SK-N-SH treated with all-trans-retinoic acid at 6 μM for 48 hours (cell line): ENCODE measurements at regions not wholly inside any gene's neighbourhood (a gene's known extent, or its start where the extent isn't known, plus 50 kb on each side); places are given as distances from the start of the nearest gene placed in this dataset.

Experiments
- ATAC-seq: fragments of 200-7000 bp; cut with Tn5 transposase; 3 replicates; pipeline ENCODE4 v1.9.1; 2020; ENCODE audit warnings: mild to moderate bottlenecking, moderate library complexity
- ARNTL ChIP-seq: fragments of 450-650 bp; formaldehyde crosslinking; IDR thresholded peaks from 2 replicates; pipeline ENCODE4 v1.5.0; 2020; ENCODE audit warnings: low read depth, mild to moderate bottlenecking, moderate library complexity, borderline replicate concordance
- BACH2 ChIP-seq: fragments of 250-450 bp; sonication (Bioruptor Pico); IDR thresholded peaks from 2 replicates; pipeline ENCODE4 v1.9.0; 2021; ENCODE audit warnings: mild to moderate bottlenecking, borderline replicate concordance
- CSDC2 ChIP-seq: fragments of 250-450 bp; sonication (Bioruptor Pico); IDR thresholded peaks from 2 replicates; pipeline ENCODE4 v1.5.0; 2020; ENCODE audit warnings: mild to moderate bottlenecking, moderate library complexity
- GLIS3 ChIP-seq: fragments of 250-450 bp; sonication (Bioruptor Pico); IDR thresholded peaks from 2 replicates; pipeline ENCODE4 v1.5.0; 2020; ENCODE audit warnings: mild to moderate bottlenecking, moderate library complexity
- ISL1 ChIP-seq: fragments of 250-450 bp; sonication (Bioruptor Pico); IDR thresholded peaks from 2 replicates; pipeline ENCODE4 v2.1.2; 2022; ENCODE audit warnings: mild to moderate bottlenecking, moderate library complexity
- OSR1 ChIP-seq: fragments of 250-450 bp; sonication (Bioruptor Pico); IDR thresholded peaks from 2 replicates; pipeline ENCODE4 v1.8.0; 2022; ENCODE audit warnings: moderate library complexity, mild to moderate bottlenecking, inconsistent platforms
- PPARA ChIP-seq: fragments of 250-450 bp; sonication (Bioruptor Pico); IDR thresholded peaks from 2 replicates; pipeline ENCODE4 v1.5.0; 2020; ENCODE audit warnings: mild to moderate bottlenecking, borderline replicate concordance
- RARB ChIP-seq: fragments of 250-450 bp; sonication (Bioruptor Pico); IDR thresholded peaks from 2 replicates; pipeline ENCODE4 v1.8.0; 2021; ENCODE audit warnings: mild to moderate bottlenecking, moderate library complexity
- SNAI2 ChIP-seq: fragments of 250-450 bp; sonication (Bioruptor Pico); IDR thresholded peaks from 2 replicates; pipeline ENCODE4 v1.5.0; 2020; ENCODE audit warnings: mild to moderate bottlenecking, moderate library complexity
- TCF4 ChIP-seq: fragments of 250-450 bp; sonication (Bioruptor Pico); IDR thresholded peaks from 2 replicates; pipeline ENCODE4 v1.8.0; 2021; ENCODE audit warnings: mild to moderate bottlenecking, moderate library complexity, borderline replicate concordance
- TOX ChIP-seq: fragments of 250-450 bp; sonication (Bioruptor Pico); IDR thresholded peaks from 2 replicates; pipeline ENCODE4 v1.8.0; 2021; ENCODE audit warnings: mild to moderate bottlenecking, moderate library complexity, borderline replicate concordance
- ZFP3 ChIP-seq: fragments of 250-450 bp; sonication (Bioruptor Pico); IDR thresholded peaks from 2 replicates; pipeline ENCODE4 v1.5.0; 2020; ENCODE audit warnings: mild to moderate bottlenecking, moderate library complexity
- ZFP30 ChIP-seq: fragments of 450-650 bp; formaldehyde crosslinking; IDR thresholded peaks from 2 replicates; pipeline ENCODE4 v1.5.0; 2022; ENCODE audit warnings: mild to moderate bottlenecking, moderate library complexity
- ZNF565 ChIP-seq: fragments of 450-650 bp; formaldehyde crosslinking; conservative IDR thresholded peaks from 2 replicates; pipeline ENCODE4 v1.5.0; 2020; ENCODE audit warnings: low read depth, mild to moderate bottlenecking, moderate library complexity
- ZNF70 ChIP-seq: fragments of 450-650 bp; formaldehyde crosslinking; IDR thresholded peaks from 2 replicates; pipeline ENCODE4 v1.5.0; 2020; ENCODE audit warnings: mild to moderate bottlenecking, moderate library complexity
- ZNF8 ChIP-seq: fragments of 450-650 bp; formaldehyde crosslinking; IDR thresholded peaks from 2 replicates; pipeline ENCODE4 v1.5.0; 2020; ENCODE audit warnings: mild to moderate bottlenecking, moderate library complexity
- TF ChIP-seq, protein P1 (sequence below): fragments of 250-450 bp; sonication (Bioruptor Pico); IDR thresholded peaks from 2 replicates; pipeline ENCODE4 v1.8.0; 2020; ENCODE audit warnings: mild to moderate bottlenecking, moderate library complexity, borderline replicate concordance
- TF ChIP-seq, protein P2 (sequence below): fragments of 250-450 bp; sonication (Bioruptor Pico); IDR thresholded peaks from 2 replicates; pipeline ENCODE4 v1.5.1; 2021; ENCODE audit warnings: mild to moderate bottlenecking, moderate library complexity
- TF ChIP-seq, protein P3 (sequence below): fragments of 250-450 bp; sonication (Bioruptor Pico); IDR thresholded peaks from 2 replicates; pipeline ENCODE4 v1.5.0; 2020; ENCODE audit warnings: mild to moderate bottlenecking, moderate library complexity
- TF ChIP-seq, protein P4 (sequence below): fragments of 250-450 bp; sonication (Bioruptor Pico); IDR thresholded peaks from 2 replicates; pipeline ENCODE4 v1.8.0; 2021; ENCODE audit warnings: low read depth, mild to moderate bottlenecking, moderate library complexity, borderline replicate concordance

DNA sequence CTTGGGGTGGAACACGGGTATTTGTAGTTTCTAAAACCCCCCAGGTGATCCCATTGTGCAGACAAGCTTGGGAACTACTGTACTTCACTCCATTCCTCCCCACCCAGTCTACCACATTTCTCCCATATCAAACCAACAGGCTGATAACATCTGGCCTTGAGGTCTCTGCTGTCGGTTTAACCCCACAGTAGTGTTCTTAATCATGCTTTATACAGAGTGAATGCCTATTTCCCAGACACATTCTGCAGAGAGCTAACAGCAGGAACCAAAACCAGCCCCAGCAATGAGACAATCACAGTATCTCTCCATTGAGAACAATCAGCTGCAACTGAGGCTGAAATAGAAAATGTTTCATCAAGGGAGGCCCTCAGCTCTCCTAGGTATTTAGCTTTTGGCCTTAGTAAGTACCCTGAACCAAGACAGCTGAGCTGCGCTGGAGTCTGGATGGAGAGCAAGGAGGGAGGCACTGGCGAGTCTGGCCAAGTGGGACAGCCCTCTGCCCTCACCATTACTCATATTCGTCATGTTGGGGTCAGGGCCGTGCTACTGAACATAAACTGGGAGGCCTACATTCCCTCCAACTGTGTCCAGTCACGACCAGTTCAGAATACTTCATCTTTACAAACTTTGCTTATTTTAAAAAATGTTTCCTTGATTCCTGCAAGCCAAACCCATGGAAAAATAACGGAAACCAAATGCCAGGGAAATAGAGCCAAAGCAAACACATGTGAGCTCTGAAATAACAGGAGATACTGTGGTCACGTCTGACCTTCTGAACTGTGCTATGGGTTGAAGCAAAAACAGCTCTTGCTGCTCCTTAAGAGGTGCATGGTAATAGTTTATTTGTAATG is 81.0 kb downstream of the CCDC34 start:
- no peak for TF ChIP-seq GLIS3 (CRISPR knock-in tag)
- TF ChIP-seq RARB = no peak
- TF ChIP-seq ZNF70 (CRISPR knock-in tag) = no peak
- TF ChIP-seq BACH2 (CRISPR knock-in tag) = no peak
- TF ChIP-seq, all 23 proteins: peak for 0
- ATAC-seq = peak; percentile 80

DNA sequence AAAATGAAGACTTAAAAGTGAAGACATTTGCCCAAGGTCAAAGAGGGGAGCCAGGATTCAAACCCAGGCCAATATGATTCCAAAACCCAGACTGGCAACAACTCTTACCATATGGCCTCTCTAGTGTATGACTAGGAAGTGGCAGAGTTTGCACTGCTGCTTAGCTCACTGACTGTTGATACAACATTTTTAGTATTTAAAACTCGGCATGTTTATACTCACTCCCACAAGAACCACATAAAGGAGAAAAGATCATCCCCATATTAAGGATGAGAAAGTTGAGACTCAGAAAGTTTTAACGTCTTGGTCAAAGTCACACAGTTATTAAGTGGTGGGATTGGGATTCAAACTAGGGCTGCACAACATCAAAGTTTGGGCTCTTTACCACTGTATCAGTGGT is 81.7 kb downstream of the CCDC34 start:
- ATAC-seq = no peak
- TF ChIP-seq, protein P1, sequence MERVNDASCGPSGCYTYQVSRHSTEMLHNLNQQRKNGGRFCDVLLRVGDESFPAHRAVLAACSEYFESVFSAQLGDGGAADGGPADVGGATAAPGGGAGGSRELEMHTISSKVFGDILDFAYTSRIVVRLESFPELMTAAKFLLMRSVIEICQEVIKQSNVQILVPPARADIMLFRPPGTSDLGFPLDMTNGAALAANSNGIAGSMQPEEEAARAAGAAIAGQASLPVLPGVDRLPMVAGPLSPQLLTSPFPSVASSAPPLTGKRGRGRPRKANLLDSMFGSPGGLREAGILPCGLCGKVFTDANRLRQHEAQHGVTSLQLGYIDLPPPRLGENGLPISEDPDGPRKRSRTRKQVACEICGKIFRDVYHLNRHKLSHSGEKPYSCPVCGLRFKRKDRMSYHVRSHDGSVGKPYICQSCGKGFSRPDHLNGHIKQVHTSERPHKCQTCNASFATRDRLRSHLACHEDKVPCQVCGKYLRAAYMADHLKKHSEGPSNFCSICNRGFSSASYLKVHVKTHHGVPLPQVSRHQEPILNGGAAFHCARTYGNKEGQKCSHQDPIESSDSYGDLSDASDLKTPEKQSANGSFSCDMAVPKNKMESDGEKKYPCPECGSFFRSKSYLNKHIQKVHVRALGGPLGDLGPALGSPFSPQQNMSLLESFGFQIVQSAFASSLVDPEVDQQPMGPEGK (CRISPR knock-in tag) = no peak
- TF ChIP-seq TCF4 (no peak), ZFP3 (CRISPR knock-in tag) (no peak), PPARA (no peak), ARNTL (no peak), OSR1 (CRISPR knock-in tag) (no peak), RARB (no peak), TOX (CRISPR knock-in tag) (no peak), ZFP30 (no peak), SNAI2 (CRISPR knock-in tag) (no peak), ZNF70 (CRISPR knock-in tag) (no peak)
- TF ChIP-seq, protein P2, sequence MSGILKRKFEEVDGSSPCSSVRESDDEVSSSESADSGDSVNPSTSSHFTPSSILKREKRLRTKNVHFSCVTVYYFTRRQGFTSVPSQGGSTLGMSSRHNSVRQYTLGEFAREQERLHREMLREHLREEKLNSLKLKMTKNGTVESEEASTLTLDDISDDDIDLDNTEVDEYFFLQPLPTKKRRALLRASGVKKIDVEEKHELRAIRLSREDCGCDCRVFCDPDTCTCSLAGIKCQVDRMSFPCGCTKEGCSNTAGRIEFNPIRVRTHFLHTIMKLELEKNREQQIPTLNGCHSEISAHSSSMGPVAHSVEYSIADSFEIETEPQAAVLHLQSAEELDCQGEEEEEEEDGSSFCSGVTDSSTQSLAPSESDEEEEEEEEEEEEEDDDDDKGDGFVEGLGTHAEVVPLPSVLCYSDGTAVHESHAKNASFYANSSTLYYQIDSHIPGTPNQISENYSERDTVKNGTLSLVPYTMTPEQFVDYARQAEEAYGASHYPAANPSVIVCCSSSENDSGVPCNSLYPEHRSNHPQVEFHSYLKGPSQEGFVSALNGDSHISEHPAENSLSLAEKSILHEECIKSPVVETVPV = no peak
- TF ChIP-seq, all 23 proteins: peak for 0

DNA sequence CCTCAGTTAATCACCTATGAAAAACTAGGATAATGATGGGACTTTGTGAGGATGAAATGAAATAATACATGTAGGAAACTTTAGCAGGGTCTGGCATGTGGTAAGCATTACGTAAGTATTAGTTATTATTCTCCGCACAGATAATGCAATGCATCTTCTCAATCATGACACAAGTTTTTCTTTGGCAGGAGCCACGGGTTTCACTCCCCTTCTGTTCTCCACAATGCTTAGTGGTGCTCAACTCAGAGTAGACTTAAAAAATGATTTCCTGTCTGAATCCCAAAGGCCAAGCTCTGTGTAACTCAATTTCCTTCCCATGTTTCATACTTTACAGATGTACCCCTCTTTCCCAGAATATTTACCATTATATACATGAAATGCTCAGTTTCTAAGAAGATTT is 82.9 kb downstream of the CCDC34 start:
- TF ChIP-seq, protein P2 = no peak
- TF ChIP-seq CSDC2 (CRISPR knock-in tag) = no peak
- no peak for TF ChIP-seq TCF4
- TF ChIP-seq, protein P3, sequence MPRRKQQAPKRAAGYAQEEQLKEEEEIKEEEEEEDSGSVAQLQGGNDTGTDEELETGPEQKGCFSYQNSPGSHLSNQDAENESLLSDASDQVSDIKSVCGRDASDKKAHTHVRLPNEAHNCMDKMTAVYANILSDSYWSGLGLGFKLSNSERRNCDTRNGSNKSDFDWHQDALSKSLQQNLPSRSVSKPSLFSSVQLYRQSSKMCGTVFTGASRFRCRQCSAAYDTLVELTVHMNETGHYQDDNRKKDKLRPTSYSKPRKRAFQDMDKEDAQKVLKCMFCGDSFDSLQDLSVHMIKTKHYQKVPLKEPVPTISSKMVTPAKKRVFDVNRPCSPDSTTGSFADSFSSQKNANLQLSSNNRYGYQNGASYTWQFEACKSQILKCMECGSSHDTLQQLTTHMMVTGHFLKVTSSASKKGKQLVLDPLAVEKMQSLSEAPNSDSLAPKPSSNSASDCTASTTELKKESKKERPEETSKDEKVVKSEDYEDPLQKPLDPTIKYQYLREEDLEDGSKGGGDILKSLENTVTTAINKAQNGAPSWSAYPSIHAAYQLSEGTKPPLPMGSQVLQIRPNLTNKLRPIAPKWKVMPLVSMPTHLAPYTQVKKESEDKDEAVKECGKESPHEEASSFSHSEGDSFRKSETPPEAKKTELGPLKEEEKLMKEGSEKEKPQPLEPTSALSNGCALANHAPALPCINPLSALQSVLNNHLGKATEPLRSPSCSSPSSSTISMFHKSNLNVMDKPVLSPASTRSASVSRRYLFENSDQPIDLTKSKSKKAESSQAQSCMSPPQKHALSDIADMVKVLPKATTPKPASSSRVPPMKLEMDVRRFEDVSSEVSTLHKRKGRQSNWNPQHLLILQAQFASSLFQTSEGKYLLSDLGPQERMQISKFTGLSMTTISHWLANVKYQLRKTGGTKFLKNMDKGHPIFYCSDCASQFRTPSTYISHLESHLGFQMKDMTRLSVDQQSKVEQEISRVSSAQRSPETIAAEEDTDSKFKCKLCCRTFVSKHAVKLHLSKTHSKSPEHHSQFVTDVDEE (CRISPR knock-in tag) = no peak
- TF ChIP-seq, protein P1 (CRISPR knock-in tag) = no peak
- no peak for TF ChIP-seq ZNF565 (CRISPR knock-in tag)
- TF ChIP-seq, protein P4, sequence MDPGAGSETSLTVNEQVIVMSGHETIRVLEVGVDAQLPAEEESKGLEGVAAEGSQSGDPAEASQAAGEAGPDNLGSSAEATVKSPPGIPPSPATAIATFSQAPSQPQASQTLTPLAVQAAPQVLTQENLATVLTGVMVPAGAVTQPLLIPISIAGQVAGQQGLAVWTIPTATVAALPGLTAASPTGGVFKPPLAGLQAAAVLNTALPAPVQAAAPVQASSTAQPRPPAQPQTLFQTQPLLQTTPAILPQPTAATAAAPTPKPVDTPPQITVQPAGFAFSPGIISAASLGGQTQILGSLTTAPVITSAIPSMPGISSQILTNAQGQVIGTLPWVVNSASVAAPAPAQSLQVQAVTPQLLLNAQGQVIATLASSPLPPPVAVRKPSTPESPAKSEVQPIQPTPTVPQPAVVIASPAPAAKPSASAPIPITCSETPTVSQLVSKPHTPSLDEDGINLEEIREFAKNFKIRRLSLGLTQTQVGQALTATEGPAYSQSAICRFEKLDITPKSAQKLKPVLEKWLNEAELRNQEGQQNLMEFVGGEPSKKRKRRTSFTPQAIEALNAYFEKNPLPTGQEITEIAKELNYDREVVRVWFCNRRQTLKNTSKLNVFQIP (CRISPR knock-in tag) = no peak
- no peak for TF ChIP-seq ZFP3 (CRISPR knock-in tag)
- TF ChIP-seq ISL1 (CRISPR knock-in tag) = no peak
- TF ChIP-seq ZNF70 (CRISPR knock-in tag) = no peak
- no peak for TF ChIP-seq ZNF8 (CRISPR knock-in tag)
- no peak for TF ChIP-seq TOX (CRISPR knock-in tag)
- TF ChIP-seq, all 23 proteins: peak for 0
- no peak for ATAC-seq
